Prostate gland (tissue), 2 donors: ENCODE measurements at regions not wholly inside any gene's neighbourhood (a gene's known extent, or its start where the extent isn't known, plus 50 kb on each side); places are given as distances from the start of the nearest gene placed in this dataset.

Experiments used
- DNase-seq: peaks from one replicate; pipeline ENCODE4 v3.0.0-alpha.2; 2019; ENCODE audit warnings: low spot score
- H3K27ac ChIP-seq, 2 donors: fragments of 200-600 bp; sonication (generic); 2 replicates each; pipeline ENCODE4 v1.5.1; 2017 to 2019
- H3K27me3 ChIP-seq: fragments of 200-600 bp; sonication (generic); replicated peaks from 2 replicates; pipeline ENCODE4 v1.5.1; 2019; ENCODE audit not compliant: insufficient read depth
- H3K36me3 ChIP-seq, 2 donors: fragments of 200-600 bp; sonication (generic); 1 replicate in 1 of 2; 2 replicates in 1 of 2; pipeline versions ENCODE4 v1.5.1 to v1.8.1; 2017 to 2019
- H3K4me1 ChIP-seq: fragments of 200-600 bp; sonication (generic); replicated peaks from 2 replicates; pipeline ENCODE4 v1.5.1; 2019
- H3K4me3 ChIP-seq, 2 donors: fragments of 200-600 bp; sonication (generic); 2 replicates each; pipeline ENCODE4 v1.5.1; 2017 to 2019
- H3K9me3 ChIP-seq: fragments of 200-600 bp; sonication (generic); 2 replicates; pipeline ENCODE4 v1.5.1; 2017
- CTCF ChIP-seq, 4 experiments: fragments of 200-600 bp in 2 of 4; fragments of 450-650 bp in 2 of 4; sonication (generic) in 2 of 4; IDR thresholded peaks; 1 replicate in 3 of 4; 2 replicates in 1 of 4; pipeline ENCODE4 v1.5.1; 2016 to 2019; ENCODE audit warnings: antibody characterized with exemption in 4 of 4, mild to moderate bottlenecking in 2 of 4, moderate library complexity in 2 of 4
- POLR2A ChIP-seq: fragments of 450-650 bp; IDR thresholded peaks from one replicate; pipeline ENCODE4 v1.6.1; 2016; ENCODE audit warnings: antibody characterized with exemption, mild to moderate bottlenecking
- POLR2AphosphoS5 ChIP-seq: sonication (generic); formaldehyde crosslinking; IDR thresholded peaks from one replicate; pipeline ENCODE4 v1.6.1; 2017; ENCODE audit warnings: antibody characterized with exemption
- WGBS: methylation state at CpG from one replicate; pipeline ENCODE4 v1.1.5; 2018; 5-methylcytosine and 5-hydroxymethylcytosine counted together
- intact Hi-C: fragments of 100-400 bp; cut with DNase I; formaldehyde crosslinking; loops from one replicate; pipeline ENCODE4 v1.14.2; 2022

DNA sequence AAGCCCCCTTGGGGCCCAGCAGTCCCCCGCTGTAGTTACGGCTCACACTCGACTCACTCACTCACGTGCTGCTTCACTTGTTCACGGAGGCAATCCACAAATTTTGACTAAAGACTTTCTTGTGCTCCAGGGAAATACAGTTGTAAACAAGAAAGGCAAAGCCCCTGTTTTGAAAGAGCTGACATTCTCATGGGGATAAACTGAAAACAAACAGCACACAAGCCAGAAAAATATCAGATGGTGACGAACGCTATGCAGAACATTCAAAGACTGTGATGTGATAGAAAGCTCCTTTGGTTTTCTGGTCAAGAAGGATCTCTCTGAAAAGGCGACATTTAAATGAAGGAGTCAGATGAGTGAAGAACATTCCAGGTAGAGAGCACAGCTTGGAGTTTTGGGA, 385.3 kb upstream of the SMIM21 start:
- no peaks in the 10 kb centered on the region for H3K4me1 ChIP-seq
- H3K27me3 ChIP-seq = no peaks in the 10 kb centered on the region
- DNase-seq = no peak
- H3K36me3 ChIP-seq = no peaks in the 10 kb centered on the region
- no peaks in the 10 kb centered on the region for H3K9me3 ChIP-seq
- TF ChIP-seq CTCF (IDR thresholded peaks at IDR 0.05) = no peak
- TF ChIP-seq POLR2A = no peak
- TF ChIP-seq POLR2AphosphoS5 = no peak
- no peak overlapping the region for H3K27ac ChIP-seq
- H3K4me3 ChIP-seq = no peak overlapping the region
- whole genome bisulfite sequencing = 90% methylated on average over 8 of the region's 8 CpGs
- intact Hi-C loops = no loop called here

GRCh38 chr18:75810961-75811551, 383.6 kb upstream of the SMIM21 start:
- 24% methylated on average over 5 of the region's 5 CpGs for whole genome bisulfite sequencing
- no peaks in the 10 kb centered on the region for H3K27me3 ChIP-seq
- no peaks in the 10 kb centered on the region for H3K4me1 ChIP-seq
- no peak overlapping the region for H3K27ac ChIP-seq
- no peak for DNase-seq
- no peaks in the 10 kb centered on the region for H3K9me3 ChIP-seq
- no peak for TF ChIP-seq CTCF (IDR thresholded peaks at IDR 0.05)
- no peak for TF ChIP-seq POLR2AphosphoS5
- TF ChIP-seq POLR2A = no peak
- H3K36me3 ChIP-seq = no peaks in the 10 kb centered on the region
- H3K4me3 ChIP-seq = no peak overlapping the region
- intact Hi-C loops = no loop called here

DNA sequence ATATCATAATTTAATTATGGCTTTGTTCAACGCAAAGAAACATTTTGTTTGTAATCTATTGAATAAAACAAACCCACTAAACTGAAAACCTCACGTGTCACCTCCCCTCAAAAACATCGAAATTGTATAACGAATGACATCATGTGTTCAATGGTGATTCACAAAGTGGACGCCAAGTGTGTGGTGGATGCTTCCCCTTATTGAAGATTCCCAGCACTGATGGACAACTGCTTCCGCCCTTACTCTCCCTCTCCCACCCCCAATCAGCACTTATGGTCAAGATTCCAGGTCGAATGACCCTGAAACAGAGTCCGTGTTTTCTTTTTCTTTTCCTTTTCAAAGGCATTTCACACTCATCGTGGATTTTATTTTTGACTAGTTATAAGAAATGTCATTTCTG, 383.0 kb upstream of the SMIM21 start:
- no peak overlapping the region for H3K27ac ChIP-seq
- H3K27me3 ChIP-seq = no peaks in the 10 kb centered on the region
- H3K4me3 ChIP-seq = no peak overlapping the region
- DNase-seq = no peak
- TF ChIP-seq POLR2AphosphoS5 (no peak), CTCF (IDR thresholded peaks at IDR 0.05) (no peak), POLR2A (no peak)
- no peaks in the 10 kb centered on the region for H3K4me1 ChIP-seq
- no peaks in the 10 kb centered on the region for H3K9me3 ChIP-seq
- intact Hi-C loops = no loop called here
- no peaks in the 10 kb centered on the region for H3K36me3 ChIP-seq
- 76% methylated on average over 9 of the region's 9 CpGs for WGBS

DNA sequence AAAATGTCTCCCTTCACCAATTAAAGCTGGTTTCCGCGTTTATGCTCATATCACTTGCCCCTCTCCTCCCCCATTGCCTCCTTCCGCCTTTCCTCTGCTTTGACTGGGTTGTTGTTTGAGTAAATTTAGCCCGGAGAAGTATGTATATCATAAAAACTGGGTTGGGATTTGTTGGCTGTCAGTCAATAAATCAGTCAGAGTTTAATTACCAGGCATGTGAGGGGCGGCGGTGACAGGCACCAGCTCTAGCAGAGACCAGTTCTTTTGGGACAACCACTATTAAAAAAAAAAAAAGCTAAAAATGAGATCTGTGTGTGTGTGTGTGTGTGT, 382.4 kb upstream of the SMIM21 start:
- DNase-seq = no peak
- no peaks in the 10 kb centered on the region for H3K9me3 ChIP-seq
- H3K4me1 ChIP-seq = no peaks in the 10 kb centered on the region
- WGBS = 34% methylated on average over 6 of the region's 6 CpGs
- intact Hi-C loops = no loop called here
- no peak overlapping the region for H3K4me3 ChIP-seq
- no peaks in the 10 kb centered on the region for H3K36me3 ChIP-seq
- H3K27ac ChIP-seq = no peak overlapping the region
- TF ChIP-seq POLR2A (no peak), CTCF (IDR thresholded peaks at IDR 0.05) (no peak), POLR2AphosphoS5 (no peak)
- H3K27me3 ChIP-seq = no peaks in the 10 kb centered on the region

- no peaks in the 10 kb centered on the region for H3K4me1 ChIP-seq
- no peaks in the 10 kb centered on the region for H3K36me3 ChIP-seq
- WGBS = 31% methylated on average over 20 of the region's 20 CpGs
- intact Hi-C loops = no loop called here
- no peak overlapping the region for H3K27ac ChIP-seq
- H3K27me3 ChIP-seq = no peaks in the 10 kb centered on the region
- TF ChIP-seq POLR2A = no peak
- no peak for TF ChIP-seq CTCF (IDR thresholded peaks at IDR 0.05)
- TF ChIP-seq POLR2AphosphoS5 = no peak
- no peak overlapping the region for H3K4me3 ChIP-seq
- H3K9me3 ChIP-seq = no peaks in the 10 kb centered on the region
- DNase-seq = no peak
These were observed 381.8 kb upstream of the SMIM21 start for GRCh38 chr18:75809151-75809925.
